C4-2B (cell line): ENCODE measurements at regions not wholly inside any gene's neighbourhood (a gene's known extent, or its start where the extent isn't known, plus 50 kb on each side); places are given as distances from the start of the nearest gene placed in this dataset.

Experiments
- ZFX ChIP-seq: fragments of 450-650 bp; IDR thresholded peaks from 2 replicates; pipeline ENCODE4 v1.6.1; 2017
- TF ChIP-seq, protein P1 (sequence below): fragments of 450-650 bp; conservative IDR thresholded peaks from 2 replicates; pipeline ENCODE4 v1.5.1; 2017; ENCODE audit warnings: mild to moderate bottlenecking

DNA sequence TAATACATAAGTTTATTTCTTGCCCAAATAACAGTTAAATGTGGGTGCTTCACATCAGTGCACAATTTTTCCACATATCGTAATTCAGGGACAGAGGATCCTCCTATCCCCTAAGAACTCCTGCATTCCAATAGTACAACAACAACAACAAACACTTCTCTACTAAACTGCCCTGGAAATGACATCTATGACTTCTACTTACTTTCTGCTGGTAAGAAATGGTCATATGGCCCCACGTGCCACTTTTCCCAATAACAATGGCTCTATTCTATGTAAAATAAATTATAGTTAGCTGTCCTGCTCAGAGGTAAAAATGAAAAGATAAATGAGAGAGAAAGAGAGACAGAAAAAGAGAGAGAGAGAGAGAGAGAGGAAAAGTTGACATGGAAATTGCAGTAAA lies 308.5 kb downstream of the ATXN7L3B start:
- TF ChIP-seq, protein P1, sequence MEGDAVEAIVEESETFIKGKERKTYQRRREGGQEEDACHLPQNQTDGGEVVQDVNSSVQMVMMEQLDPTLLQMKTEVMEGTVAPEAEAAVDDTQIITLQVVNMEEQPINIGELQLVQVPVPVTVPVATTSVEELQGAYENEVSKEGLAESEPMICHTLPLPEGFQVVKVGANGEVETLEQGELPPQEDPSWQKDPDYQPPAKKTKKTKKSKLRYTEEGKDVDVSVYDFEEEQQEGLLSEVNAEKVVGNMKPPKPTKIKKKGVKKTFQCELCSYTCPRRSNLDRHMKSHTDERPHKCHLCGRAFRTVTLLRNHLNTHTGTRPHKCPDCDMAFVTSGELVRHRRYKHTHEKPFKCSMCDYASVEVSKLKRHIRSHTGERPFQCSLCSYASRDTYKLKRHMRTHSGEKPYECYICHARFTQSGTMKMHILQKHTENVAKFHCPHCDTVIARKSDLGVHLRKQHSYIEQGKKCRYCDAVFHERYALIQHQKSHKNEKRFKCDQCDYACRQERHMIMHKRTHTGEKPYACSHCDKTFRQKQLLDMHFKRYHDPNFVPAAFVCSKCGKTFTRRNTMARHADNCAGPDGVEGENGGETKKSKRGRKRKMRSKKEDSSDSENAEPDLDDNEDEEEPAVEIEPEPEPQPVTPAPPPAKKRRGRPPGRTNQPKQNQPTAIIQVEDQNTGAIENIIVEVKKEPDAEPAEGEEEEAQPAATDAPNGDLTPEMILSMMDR, result no peak
- TF ChIP-seq ZFX, result no peak
